T47D (cell line): ENCODE measurements at regions not wholly inside any gene's neighbourhood (a gene's known extent, or its start where the extent isn't known, plus 50 kb on each side); places are given as distances from the start of the nearest gene placed in this dataset.
A peak's percentile ranks its signal among the peaks of the same experiment; 100 is the strongest.

Experiments used
- DNase-seq, 2 experiments: peaks; one replicate each; pipeline versions ENCODE4 v3.0.0 to v3.0.0-alpha.2; 2011 to 2012; ENCODE audit warnings: low read depth in 1 of 2, low spot score in 1 of 2
- JUND ChIP-seq: IDR thresholded peaks from 2 replicates; pipeline ENCODE4 v1.6.1; 2012; ENCODE audit warnings: low read depth
- in situ Hi-C: cut with HindIII; loops from 2 replicates; pipeline ENCODE4 v1.10.0; 2016; ENCODE audit warnings: low sequenced_read_pairs, low pct_unique_long_range_greater_than_20kb

DNA sequence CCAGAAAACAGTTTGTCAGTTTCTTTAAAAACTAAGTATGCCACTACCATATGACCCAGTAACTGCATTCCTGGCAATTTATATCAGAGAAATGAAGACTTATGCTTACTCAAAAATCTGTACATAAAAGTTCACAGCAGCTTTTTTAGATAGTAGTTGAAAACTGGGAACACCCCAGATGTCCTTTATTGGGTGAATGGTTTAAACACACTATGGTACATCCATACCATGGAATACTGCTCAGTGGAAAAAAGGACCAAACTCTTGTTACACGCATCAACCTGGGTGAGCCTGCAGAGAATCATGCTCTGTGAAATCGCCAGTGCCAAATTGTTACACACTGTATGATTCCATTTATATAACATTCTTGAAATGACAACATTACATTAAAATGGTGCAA, 127.6 kb upstream of the RET start:
- in situ Hi-C loops, result no loop called here
- no peak for DNase-seq
- no peak for TF ChIP-seq JUND

DNA sequence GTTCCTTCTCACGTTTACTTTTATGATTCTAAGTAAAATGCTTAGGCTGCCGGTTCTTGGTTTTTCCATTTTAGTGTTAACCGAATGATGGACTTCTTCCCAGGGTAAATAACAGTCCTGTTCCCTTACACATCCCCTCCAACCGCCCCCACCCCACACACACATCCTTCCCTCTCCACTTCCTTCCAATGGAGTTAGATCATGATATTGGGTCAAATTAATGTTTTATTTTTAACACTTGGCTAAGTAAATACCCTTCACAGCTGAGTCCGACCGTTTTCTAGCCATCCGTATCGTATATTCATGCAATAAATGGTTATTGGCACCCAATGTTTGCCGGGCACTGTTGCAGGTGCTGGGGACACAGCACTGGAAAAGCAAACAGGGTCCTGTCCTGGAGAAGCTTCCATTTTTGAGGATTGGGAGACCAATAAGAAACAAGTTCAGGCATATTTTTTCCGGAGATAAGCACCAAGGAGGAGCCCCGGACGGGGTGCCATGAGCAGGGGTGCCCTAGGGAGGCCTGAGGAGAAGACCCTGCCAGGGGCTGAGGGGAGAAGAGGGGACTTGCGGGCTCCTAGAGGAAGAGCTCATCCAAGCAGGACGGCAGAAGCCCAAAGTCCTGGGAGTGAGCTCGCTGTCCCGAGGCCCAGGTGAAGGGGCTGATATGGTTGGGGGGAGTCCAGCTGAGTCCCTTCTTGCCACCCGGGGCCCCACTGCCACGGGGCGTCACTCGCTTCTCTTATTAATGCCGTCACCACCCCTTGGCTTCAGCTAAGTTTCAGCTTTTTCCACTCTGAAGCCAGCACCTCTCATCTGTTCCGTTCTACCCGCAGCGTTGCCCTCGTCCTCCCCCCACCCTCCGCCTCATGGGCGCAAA, 126.0 kb upstream of the RET start:
- no peak for TF ChIP-seq JUND
- in situ Hi-C loops, result no loop called here
- DNase-seq, result no peak

- no peak for TF ChIP-seq JUND
- DNase-seq, result peak; percentile 41 to 75
- in situ Hi-C loops, result no loop called here
These were observed 125.2 kb upstream of the RET start for GRCh38 chr10:42951486-42952251.

DNA sequence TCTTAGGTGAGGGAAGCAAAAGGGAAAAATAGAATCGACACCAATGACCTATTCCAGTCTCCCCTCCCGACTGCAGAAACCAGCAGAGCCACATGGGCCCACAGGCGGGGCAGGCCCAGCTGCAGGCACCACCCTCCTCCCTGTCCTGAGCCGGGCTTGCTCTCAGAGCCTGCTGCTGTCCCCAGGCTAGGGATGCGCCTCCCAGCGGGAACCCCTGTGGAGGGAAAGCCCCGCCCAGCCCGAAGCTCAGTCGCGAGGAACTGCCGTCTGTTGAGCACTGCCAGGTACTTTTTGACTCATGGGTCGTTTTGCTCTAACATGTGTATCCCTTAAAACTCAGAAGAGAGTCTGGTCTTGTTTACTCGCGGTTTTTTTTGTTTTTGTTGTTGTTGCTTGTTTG, 124.5 kb upstream of the RET start:
- no peak for TF ChIP-seq JUND
- in situ Hi-C loops, result no loop called here
- DNase-seq, result peak; percentile 81 to 88

- in situ Hi-C loops, result no loop called here
- no peak for TF ChIP-seq JUND
- no peak for DNase-seq
These were observed 123.8 kb upstream of the RET start for GRCh38 chr10:42952931-42953683.

DNA sequence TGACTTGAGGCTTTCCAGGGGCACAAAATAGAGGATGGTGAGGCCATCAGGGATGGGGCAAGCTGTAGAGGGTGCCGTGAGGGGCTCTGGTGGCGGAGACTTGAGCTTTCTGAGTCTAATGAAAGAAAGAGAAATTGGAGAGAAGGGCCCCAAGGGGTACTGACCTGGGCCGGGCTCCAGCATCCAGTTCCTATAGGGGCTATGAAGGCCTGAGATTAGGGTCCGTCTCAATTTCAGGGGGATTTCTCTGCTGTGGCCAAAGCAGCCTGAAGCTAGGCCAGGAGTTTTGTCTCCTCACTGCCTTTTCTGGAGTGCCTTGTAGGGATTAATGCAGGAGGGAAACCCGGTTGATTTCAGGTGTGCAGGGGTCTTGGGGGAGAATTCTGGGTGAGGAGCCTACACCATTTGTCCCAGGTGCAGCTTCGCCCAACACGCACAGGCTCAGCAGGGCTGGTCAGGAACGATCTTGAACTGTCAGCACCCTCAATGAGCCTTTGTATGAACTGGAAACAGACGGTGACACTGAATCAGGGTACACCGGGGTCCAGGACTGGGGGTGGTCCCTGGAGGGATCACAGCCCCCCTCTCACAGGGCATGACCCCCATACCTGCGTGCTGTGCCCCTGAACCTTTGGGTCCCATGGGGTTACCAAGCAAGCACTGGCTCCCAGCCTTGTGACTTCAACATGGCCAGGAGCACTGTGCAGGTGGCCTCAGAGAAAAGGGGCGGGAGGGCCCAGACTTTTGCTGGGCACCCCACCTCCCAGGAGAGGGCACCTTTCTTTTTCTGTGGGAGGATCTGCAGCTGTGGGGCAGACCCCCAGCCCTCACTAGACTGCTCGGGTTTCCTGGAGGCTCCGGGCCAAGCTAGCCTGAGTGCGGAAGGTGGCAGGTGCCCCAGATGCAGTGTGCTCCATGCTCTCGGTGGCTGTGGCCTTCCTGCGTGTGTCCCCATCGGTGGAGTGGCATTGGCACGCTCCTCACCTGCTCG, 122.9 kb upstream of the RET start:
- in situ Hi-C loops, result no loop called here
- no peak for TF ChIP-seq JUND
- no peak for DNase-seq

DNA sequence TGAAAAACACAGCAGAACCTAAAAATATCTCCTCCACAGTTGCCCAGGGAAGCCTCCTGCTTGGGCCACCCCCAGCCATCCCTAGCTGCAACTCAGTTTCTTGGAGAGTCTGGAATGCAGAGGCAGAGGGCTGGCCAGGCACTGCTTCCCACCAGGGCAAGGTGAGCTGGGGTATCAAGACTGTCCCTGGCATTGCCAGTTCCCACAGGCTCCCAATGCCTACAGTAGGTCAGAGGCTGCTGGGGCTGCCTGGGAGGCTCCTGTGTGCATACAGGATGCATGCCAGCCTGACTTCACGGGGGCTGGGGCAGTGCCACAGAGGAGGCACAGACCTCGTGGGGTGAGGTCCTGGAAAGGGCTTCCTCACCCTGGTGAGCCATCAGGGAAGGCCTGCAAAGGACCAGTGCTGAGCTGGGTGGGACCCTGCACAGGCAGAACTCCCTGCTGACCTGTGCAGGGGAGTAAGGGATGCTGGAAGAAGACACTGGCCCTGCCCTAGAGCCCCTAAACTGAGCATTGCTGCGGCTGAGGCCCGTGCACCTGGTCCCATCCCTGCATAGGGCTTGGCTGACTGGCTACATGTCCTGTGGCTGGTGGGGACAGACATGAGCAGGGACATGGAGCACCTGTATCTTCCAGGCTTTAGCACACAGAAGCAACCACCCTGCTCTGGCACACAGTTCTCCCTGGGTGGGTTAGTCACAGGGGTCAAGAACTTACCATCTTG, 121.9 kb upstream of the RET start:
- in situ Hi-C loops, result no loop called here
- TF ChIP-seq JUND, result no peak
- no peak for DNase-seq

DNA sequence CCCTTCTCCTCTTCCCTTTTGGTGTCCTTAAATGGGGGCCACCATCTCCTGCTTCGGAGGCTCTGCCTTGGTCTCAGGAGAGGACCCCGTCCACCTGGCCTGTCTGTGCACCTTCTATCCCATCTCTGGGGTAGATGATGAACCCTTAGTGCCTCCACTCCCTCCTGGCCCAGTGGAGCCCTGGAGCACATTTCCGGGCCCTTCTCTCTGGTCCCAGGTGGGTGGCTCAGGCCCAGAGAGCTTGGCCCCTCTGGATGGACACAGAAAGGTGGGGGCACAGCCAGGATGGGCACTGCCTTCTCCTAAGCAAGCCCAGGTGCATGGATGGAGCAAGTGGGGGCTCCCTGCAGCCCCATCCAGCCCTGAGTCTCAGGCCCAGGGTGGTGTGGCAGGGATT, 121.4 kb upstream of the RET start:
- in situ Hi-C loops, result no loop called here
- DNase-seq, result no peak
- no peak for TF ChIP-seq JUND

DNA sequence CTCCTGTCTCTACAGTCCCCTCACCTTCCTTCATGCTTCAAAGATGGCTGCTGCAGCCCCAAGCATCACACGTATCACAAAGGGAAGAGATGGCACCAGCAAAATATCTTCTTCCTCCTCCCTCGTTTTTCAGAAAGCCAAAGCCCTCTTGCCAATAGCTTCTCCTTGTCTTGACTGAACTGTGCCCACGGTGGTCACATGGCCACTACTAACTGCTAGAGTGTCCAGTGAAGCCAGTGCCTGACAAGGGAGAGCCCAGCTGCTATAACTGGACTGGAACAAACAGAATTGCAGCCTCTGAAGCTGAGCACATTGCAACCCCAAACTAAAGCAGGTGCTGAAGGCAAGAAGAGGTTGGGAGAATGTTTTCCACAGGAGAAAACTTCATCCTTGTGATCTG, 120.8 kb upstream of the RET start:
- in situ Hi-C loops, result no loop called here

DNA sequence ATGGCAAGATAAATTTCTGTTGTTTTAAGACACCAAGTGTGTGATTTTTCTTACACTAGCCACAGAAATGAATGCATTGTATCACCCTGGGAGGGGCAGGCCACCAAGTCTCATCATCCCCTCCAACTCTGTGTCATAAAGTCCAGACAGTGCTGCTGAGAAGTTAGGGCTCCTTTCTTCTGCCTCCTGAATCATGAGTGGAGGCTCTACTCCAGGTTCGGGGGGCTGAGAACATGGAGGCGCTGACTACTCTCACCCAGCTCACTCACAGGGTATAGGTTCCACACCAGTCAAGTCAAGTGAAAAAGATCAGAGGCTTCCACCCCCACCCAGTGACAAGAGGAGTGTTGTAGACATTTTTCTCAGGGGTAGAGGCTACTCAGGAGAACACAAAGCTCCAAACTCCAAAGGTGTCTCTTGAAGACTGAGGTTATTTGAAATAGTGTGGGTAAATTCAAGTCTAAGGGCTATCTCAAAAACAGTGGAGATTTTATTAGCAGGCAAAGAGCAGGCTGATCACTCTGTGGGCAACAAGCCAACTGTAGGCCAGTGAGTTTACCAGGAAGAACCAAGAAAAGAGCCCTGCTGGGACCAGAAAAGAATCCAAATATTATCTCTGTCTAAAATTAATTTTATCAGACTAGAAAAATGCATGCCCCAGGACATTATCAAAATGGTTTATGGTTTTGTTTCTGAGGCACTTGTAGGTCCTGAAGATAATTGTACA, 118.6 kb upstream of the RET start:
- TF ChIP-seq JUND, result no peak
- DNase-seq, result no peak
- in situ Hi-C loops, result no loop called here

More for the DNA sequence above, 120.8 kb upstream of the RET start:
- no peak for TF ChIP-seq JUND
- DNase-seq, result no peak

DNA sequence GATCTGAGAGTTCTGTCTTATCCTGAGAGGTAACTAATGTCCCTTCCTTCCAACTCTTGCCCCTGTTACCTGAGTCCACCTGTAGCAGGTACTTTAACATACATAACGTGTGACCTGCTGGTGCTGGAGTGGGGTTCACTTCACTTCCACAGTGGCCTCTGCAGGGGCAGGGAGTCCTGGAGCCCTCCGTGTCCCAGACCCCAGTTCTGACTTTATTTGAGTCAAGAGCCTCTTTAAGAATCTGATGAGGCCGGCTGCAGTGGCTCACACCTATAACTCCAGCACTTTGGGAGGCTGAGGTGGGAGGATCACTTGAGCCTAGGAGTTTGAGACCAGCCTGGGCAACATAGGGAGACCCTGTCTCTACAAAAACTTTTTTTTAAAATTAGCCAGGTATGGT, 117.0 kb upstream of the RET start:
- no peak for TF ChIP-seq JUND
- in situ Hi-C loops, result no loop called here
- no peak for DNase-seq
